H7 (cell line): ENCODE measurements at regions not wholly inside any gene's neighbourhood (a gene's known extent, or its start where the extent isn't known, plus 50 kb on each side); places are given as distances from the start of the nearest gene placed in this dataset.

Experiments used
- DNase-seq: peaks from one replicate; pipeline ENCODE4 v3.0.0; 2012
- H3K27me3 ChIP-seq: 2 replicates; pipeline ENCODE4 v1.6.0; 2011; ENCODE audit warnings: mild to moderate bottlenecking, low read length; ENCODE audit not compliant: control insufficient read depth, insufficient read depth
- H3K36me3 ChIP-seq: replicated peaks from 2 replicates; pipeline ENCODE4 v1.5.1; 2011; ENCODE audit warnings: low read length; ENCODE audit not compliant: control insufficient read depth, insufficient read depth
- H3K4me3 ChIP-seq: 2 replicates; pipeline ENCODE4 v1.5.1; 2011; ENCODE audit warnings: low read depth, mild to moderate bottlenecking, control low read depth, low read length, moderate library complexity; ENCODE audit not compliant: insufficient read depth

DNA sequence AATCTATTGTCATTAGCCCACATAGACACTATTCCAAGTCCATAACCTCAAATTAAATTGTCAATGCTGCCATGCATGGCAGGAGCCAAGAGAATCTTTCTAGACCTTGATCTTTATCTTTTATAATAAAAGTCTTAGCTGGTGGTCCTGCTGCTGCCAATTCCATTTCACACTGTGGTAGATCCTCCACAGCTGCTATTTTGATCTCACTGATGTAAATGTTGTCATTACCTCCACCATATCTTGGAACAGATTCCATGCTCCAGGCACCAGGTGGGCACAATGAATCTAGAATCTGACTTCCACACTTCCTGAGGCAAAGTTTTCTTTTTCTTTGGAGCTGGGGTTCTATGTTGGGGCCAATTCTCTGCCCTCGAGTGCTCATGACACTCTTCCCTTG lies 161.2 kb downstream of the TMTC3 start:
- no peaks in the 10 kb centered on the region for H3K27me3 ChIP-seq
- no peak overlapping the region for H3K4me3 ChIP-seq
- no peaks in the 10 kb centered on the region for H3K36me3 ChIP-seq
- no peak for DNase-seq

DNA sequence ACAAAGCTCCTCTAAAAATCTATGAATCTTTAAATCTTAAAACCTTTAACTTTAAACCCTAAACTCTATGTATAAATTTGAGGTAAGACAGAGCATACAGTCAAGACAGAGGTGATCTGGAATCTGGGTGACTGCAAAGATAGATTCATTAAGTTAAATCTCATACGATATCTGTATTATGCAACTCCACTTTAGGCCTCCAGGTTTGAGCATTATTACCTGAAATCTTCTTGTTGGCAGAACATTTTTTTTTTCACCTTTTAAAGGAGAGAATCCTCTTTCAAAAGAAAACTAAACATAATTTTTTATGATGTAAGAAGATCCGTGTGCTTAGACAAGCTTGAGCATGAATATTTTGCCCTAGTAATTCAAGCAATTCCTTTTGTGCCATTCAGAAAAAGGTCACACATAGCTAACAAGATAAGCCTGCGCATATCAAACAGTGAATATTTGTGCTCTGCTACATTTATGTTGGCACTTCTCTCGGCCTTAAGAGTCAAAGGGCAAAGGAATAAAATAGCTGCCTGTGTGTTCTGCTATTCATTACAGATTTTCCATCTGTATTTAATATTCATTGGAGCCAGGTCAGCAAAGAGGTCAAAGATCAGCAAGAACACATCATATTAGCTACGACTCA lies 163.3 kb downstream of the TMTC3 start:
- Histone ChIP-seq H3K36me3 (no peaks in the 10 kb centered on the region), H3K27me3 (no peaks in the 10 kb centered on the region), H3K4me3 (no peak overlapping the region)
- no peak for DNase-seq

DNA sequence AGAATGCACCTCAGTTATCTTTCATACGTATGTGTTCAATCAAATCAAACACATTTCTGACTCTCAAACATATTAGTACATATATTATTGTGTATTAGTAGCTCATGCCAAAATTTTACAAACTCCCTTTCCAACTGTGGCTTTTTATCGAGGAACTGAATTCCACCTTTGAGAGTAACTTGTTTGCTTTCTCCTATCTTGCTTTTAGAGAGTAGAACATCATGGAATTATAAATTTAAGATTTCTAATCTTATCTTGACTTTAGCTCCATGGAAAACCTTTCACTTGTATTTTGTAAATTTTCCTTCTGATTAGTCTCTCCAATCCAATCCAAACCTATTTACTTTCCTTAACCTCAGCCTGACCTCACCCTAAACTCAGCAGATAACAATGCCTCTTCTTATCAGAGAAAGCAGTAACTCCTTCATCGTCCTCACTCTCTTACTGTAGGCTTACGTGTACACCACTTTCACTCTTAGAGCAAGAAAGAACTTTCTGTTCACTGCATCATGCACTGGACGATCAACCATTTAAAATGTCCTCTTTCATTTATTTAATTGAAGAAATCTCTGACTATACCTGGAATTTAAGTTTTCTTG lies 164.5 kb downstream of the TMTC3 start:
- H3K27me3 ChIP-seq = no peaks in the 10 kb centered on the region

DNA sequence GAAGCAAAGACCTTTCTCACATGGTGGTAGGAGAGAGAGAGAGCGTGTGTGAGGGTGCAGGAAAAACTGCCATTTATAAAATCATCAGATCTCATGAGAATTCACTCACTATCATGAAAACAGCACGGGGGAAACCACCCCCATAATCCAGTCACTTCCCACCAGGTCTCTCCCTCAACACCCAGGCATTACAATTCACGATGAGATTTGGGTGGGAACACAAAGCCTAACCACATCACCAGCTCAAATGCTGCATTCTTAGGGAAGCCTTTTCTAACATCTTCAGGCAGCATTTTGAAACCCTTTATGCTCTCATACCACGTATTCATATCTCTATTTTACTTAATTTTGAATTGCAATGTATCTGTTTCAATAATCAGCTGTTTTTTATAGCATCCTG lies 165.9 kb downstream of the TMTC3 start:
- Histone ChIP-seq H3K4me3 (no peak overlapping the region), H3K36me3 (no peaks in the 10 kb centered on the region), H3K27me3 (no peaks in the 10 kb centered on the region)
- DNase-seq = no peak

More for the DNA sequence above, 164.5 kb downstream of the TMTC3 start:
- no peak for DNase-seq
- Histone ChIP-seq H3K36me3 (no peaks in the 10 kb centered on the region), H3K4me3 (no peak overlapping the region)

DNA sequence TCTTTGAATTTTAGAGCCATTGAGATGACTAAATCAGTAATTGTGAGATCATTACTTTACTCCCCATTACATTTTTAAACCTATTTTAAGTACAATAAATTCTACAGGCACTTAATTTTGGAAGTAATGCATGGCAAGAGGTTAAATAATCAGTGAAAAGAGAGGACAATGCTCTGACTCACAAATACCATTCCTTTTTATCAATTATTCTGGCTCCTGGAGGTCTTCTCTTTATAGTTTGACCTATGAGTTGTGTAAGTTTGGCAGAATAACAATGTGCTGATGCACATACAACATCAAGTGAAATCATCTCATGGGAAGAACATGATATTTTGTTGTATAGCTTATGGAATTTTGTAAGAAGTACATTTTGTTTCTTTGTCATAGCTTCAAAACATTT lies 166.7 kb downstream of the TMTC3 start:
- Histone ChIP-seq H3K4me3 (no peak overlapping the region), H3K36me3 (no peaks in the 10 kb centered on the region), H3K27me3 (no peaks in the 10 kb centered on the region)
- DNase-seq = no peak

DNA sequence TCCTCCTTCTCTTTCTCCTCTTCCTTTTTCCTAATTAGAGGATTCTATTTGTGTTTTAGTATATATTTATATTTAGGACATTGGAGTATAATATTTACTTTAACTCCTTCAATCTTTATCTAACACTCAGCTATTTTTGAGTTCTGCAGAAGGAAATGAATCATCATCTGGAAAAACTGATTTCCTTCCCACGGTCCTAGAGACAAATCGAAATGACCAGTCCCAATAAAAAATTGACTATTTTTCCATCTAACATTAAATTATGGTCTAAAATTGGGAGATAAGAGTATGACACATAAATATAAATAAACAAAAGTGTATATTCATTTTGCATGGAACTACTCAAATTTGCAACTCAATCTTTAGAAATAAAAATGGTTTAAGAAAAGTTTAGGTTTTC lies 167.4 kb downstream of the TMTC3 start:
- H3K36me3 ChIP-seq = no peaks in the 10 kb centered on the region
- no peaks in the 10 kb centered on the region for H3K27me3 ChIP-seq
- no peak overlapping the region for H3K4me3 ChIP-seq
- DNase-seq = no peak

DNA sequence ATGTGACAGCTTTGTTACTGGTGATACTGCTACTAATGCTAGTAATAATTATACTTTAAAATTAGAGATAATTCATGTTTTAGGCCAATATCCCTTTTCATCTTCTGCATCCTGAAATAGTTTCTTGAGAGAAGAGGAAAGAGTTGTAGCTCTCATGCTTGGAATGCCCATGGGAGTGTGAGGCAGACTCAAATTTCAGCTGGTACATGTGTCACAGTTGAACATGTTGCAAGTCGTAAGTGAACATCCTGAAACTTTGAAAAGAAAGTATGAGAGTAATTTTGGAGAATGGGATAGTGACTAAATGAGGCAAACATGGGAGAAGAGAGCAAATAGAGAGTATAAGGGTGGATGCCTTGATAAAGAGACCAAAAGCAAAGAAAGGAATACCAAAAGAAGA lies 168.0 kb downstream of the TMTC3 start:
- H3K36me3 ChIP-seq = no peaks in the 10 kb centered on the region
- no peak for DNase-seq
- H3K4me3 ChIP-seq = no peak overlapping the region
- no peaks in the 10 kb centered on the region for H3K27me3 ChIP-seq

DNA sequence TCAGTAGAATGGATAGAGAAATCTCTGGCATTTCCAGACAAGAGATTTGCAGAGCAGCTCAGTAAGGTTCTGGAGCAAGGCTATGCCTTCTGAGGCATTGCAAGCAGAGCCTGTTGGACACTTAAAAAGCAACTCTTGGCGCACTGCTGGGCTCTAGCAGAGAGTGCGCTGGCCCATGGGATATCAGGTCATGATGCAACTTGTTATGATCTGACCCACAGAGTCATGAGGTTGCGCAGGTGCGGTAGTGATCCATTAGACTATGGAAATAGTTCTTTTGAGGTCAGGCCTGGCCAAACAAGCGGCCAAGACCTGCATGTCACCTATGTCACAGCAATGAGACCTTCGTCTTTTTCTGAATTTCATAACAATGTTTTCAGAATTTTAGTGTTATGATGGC lies 168.6 kb downstream of the TMTC3 start:
- Histone ChIP-seq H3K4me3 (no peak overlapping the region), H3K36me3 (no peaks in the 10 kb centered on the region), H3K27me3 (no peaks in the 10 kb centered on the region)
- DNase-seq = no peak

DNA sequence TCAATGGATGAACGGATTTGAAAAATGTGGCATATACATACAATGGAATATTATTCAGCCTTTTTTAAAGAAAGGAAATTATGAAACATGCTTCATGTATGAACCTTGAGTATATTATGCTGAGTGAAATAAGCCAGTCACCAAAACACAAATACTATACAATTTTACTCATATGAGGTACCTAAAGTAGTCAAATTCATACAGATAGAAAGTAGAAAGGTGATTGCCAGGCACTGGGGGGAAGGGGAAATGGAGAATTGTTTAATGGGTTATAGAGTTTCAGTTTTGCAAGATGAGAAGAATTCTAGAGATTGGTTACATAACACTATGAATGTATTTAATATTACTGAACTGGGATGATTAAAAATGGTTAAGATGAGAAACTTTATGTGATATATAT lies 171.4 kb downstream of the TMTC3 start:
- no peak for DNase-seq
- H3K4me3 ChIP-seq = no peak overlapping the region
- no peaks in the 10 kb centered on the region for H3K36me3 ChIP-seq
- H3K27me3 ChIP-seq = no peaks in the 10 kb centered on the region

DNA sequence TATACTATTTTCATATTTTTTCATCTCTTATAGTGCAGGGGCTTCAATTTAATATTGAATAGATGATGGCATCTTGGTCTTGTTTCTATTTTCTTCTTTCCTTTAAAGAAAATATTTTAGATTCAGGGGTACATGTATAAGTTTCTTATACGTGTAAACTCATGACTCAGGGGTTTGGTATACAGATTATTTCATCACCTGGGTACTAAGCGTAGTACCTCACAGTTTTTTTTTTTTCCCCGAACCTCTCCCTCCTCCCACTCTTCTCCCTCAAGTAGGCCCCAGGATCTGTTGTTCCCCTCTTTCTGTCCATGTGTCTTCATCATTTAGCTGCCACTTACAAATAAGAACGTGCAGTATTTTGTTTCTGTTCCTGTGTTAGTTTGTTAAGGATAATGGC lies 172.6 kb downstream of the TMTC3 start:
- no peaks in the 10 kb centered on the region for H3K36me3 ChIP-seq
- H3K27me3 ChIP-seq = no peaks in the 10 kb centered on the region

DNA sequence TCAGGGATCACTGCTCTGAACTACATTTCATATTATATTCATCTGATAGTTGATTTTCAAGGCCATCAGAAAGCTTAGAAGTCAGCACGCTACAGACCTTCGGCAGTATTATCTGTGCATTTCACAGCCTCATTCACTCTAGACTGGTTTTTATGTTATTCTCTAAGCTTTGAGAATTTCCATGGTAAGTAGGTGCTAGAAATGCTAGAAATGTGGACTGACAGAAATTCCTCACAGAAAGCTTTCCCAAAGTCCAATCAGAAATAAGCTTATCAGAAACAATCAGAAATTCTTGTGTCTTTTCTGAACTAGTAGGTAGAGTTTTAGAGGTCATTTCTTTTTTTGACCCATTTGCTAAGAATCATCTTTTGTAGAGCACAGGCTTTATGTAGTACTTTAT lies 176.6 kb downstream of the TMTC3 start:
- no peak overlapping the region for H3K4me3 ChIP-seq
- no peak for DNase-seq
- H3K27me3 ChIP-seq = no peaks in the 10 kb centered on the region
- H3K36me3 ChIP-seq = no peaks in the 10 kb centered on the region

More for the DNA sequence above, 172.6 kb downstream of the TMTC3 start:
- H3K4me3 ChIP-seq = no peak overlapping the region
- no peak for DNase-seq

DNA sequence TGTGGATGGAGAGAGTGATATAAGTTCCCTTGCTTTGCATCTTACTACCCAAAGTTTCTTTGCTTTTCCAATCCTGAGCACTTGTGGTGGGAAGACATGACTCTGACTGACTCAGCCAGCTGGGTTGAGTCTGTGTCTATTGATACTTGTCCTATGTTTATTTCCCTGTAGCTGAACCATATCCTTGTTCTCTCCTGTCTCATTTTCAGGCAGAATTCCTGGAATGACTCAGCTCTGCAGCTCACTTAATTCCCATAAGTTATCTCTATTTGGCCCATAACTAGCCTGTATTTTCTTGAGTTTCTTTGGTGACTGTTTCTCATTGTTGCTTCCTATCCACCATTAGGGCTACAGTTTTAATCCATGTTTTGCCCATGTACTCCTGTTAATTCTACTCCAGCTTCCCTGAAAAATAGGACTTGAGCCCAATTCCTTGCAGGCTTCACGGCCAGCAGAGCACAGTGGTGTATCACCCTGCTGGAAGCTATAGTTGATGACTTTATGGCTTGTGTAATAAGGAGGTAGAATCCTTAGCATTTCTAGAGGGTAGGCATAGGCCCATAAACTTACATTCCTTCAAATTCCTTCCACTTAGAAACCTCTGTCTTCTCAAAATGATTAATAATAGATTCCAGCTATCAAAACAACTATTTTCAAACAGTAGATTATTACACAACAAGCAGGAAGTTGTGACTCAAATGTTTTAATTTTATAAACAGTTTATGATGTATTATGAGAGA lies 183.1 kb downstream of the TMTC3 start:
- Histone ChIP-seq H3K36me3 (no peaks in the 10 kb centered on the region), H3K4me3 (no peak overlapping the region), H3K27me3 (no peaks in the 10 kb centered on the region)
- DNase-seq = no peak

DNA sequence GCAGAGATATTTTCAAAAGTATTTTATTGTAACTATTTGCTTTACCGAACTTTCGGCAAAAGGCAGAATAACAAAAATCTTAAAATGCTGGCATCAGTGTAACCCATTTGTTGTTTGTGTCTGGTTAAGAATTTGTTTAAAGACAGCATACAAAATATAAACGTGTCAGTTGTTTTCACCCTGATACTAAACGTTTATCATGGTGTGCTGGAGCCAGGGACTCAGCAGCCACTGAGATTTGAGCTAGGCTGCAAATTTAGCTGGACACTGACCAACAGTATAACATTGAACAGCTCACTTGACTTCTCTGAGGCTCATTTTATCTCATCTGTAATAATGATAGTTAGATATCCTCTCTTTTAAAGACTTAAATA lies 183.7 kb downstream of the TMTC3 start:
- DNase-seq = no peak
- no peaks in the 10 kb centered on the region for H3K27me3 ChIP-seq
- no peaks in the 10 kb centered on the region for H3K36me3 ChIP-seq
- no peak overlapping the region for H3K4me3 ChIP-seq

DNA sequence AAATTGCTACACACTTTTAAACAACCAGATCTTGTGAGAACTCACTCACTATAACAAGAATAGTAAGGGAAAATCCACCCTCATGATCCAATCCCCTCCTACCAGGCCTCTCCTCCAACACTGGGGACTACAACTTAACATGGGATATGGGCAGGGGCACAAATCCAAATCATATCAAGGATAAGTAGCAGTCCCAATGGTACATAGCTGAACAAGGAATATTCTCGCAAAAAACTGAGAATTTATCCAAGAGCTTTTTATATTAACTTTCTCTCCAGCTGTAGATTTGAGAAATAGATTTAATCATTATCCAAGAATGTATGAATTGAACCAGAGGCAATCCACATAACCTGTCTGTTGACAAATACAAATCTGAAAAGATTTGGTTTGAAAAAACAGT lies 185.2 kb downstream of the TMTC3 start:
- no peak for DNase-seq
- no peaks in the 10 kb centered on the region for H3K36me3 ChIP-seq
- H3K4me3 ChIP-seq = no peak overlapping the region
- H3K27me3 ChIP-seq = no peaks in the 10 kb centered on the region

DNA sequence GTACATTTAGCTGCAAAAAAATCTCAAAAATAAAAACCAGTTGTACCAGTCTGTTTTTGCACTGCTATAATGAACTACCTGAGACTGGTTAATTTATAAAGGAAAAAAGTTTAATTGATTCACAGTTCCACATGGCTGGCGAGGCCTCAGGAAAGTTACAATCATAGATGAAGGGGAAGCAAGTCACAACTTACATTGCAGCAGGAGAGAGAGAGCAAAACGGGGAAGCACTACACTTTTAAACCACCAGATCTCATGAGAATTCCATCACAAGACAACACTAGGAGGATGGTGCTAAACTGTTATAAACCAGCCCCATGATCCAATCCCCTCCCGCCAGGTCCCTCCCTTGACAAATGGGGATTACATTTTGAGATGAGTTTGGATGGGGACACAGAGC lies 186.0 kb downstream of the TMTC3 start:
- no peaks in the 10 kb centered on the region for H3K36me3 ChIP-seq
- no peaks in the 10 kb centered on the region for H3K27me3 ChIP-seq
- H3K4me3 ChIP-seq = no peak overlapping the region
- no peak for DNase-seq
